A673 (cell line): ENCODE measurements at regions not wholly inside any gene's neighbourhood (a gene's known extent, or its start where the extent isn't known, plus 50 kb on each side); places are given as distances from the start of the nearest gene placed in this dataset.

Experiments used
- CTCF ChIP-seq: fragments of 300-800, 200-600 bp; sonication (generic); conservative IDR thresholded peaks from 2 replicates; pipeline ENCODE4 v1.5.1; 2017; ENCODE audit warnings: low read depth, mild to moderate bottlenecking, antibody characterized with exemption, low read length, moderate library complexity, mixed read lengths
- EZH2 ChIP-seq: fragments of 200-600 bp; sonication (generic); IDR thresholded peaks from 2 replicates; pipeline ENCODE4 v1.6.1; 2017; ENCODE audit warnings: borderline replicate concordance, low read depth, mild to moderate bottlenecking, mixed read lengths, antibody characterized with exemption, low read length; ENCODE audit not compliant: poor library complexity, severe bottlenecking

- TF ChIP-seq CTCF, result no peak
- no peak for TF ChIP-seq EZH2
Measured at GRCh38 chr2:157181234-157181633, 76.3 kb upstream of the GALNT5 start.
